Activated CD8-positive, alpha-beta memory T cell treated with anti-CD3 and anti-CD28 coated beads, Interleukin-2, amount 50 U/mL, for 48 hours (primary cell): ENCODE measurements at regions not wholly inside any gene's neighbourhood (a gene's known extent, or its start where the extent isn't known, plus 50 kb on each side); places are given as distances from the start of the nearest gene placed in this dataset.
"Not testable (repeated sequence)": the region's sequence is repeated elsewhere in the genome, so short reads cannot be mapped to it uniquely, and the experiment has no call there.

Source experiments
- DNase-seq: peaks from one replicate; pipeline ENCODE4 v3.0.0-alpha.2; 2020

- DNase-seq: no peak
These were observed 162.7 kb upstream of the SGCD start for GRCh38 chr5:156164306-156164705.

DNA sequence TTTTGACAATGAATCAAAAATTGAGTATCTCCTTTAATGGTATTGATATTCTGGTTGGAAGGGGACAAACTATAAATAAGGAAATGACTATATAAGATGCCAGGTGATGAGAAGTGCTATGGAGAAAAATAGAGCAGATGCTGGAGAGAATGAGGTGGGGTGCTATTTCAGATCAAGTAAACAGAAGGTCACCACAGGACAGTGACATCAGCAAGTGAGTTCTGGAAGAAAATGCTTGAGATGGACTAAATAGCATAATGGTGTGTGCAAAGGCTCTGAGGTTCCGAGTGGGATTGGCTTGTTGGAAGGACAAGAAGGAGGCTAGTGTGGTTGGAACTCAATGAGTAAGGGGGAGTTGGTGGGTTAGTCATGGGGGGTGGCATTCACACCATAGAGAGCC lies 157.5 kb upstream of the SGCD start:
- DNase-seq: no peak

GRCh38 chr5:156170351-156170961 lies 156.5 kb upstream of the SGCD start:
- DNase-seq: no peak

DNA sequence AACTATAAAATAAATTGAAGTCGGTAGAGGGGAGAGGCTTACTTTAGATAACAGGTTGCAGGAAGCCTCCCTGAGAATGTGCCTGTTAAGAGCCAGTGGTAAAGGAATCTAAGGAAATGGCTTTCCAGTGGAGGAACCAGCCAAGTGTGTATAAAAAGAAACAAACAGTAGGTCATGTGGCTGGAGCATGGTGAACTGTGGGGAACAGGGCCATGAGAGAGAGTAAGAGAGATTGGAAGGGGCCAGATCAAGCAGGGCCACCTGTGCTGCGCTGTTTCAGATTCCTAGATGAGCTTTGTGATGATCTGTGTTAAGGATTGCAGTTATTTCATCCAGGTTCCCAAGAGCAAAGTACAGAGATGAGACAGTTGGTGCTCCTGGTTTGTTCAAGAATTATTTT lies 152.7 kb upstream of the SGCD start:
- DNase-seq: no peak

GRCh38 chr5:156178117-156178516 lies 148.8 kb upstream of the SGCD start:
- no peak for DNase-seq

- no peak for DNase-seq
These were observed 145.3 kb upstream of the SGCD start for GRCh38 chr5:156181656-156182055.

DNA sequence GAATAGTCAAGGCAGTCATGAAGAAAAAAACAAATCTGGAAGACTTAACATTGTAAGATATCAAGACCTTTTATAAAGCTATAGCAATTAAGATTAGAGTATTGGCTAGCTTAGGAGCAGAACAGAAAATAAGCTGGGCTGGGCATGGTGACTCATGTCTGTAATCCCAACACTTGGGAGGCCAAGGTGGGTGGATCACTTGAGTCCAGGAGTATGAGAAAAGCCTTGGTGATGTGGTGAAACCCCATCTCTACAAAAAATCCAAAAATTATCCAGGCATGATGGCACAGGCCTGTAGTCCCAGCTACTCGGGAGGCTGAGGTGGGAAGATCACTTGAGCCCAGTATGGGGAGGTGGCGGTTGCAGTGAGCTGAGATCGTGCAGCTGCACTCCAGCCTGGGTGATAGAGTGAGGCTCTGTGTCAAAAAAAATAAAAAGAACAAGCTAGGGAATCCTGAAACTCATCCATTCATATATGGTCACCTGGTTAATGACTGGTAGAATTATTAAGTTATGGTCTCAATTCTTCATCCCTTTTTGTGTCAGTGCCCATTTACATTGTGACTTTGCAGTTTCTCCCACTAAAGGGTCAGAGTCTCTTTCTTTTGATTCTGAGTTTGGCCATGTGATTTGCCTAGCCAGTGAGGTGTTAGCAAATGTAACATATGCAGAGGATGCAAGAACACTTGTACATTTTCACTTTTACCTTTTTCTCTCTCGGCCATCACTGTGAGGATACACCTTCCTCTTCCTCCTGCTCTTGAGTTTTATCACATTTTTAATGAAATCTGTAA lies 144.6 kb upstream of the SGCD start:
- DNase-seq: no peak

GRCh38 chr5:156186760-156187159 lies 140.2 kb upstream of the SGCD start:
- DNase-seq: no peak

- no peak for DNase-seq
These were observed 138.9 kb upstream of the SGCD start for GRCh38 chr5:156188016-156188415.

GRCh38 chr5:156189628-156190027 lies 137.3 kb upstream of the SGCD start:
- DNase-seq: no peak

- DNase-seq: no peak
These were observed 135.4 kb upstream of the SGCD start for GRCh38 chr5:156191547-156191946.

DNA sequence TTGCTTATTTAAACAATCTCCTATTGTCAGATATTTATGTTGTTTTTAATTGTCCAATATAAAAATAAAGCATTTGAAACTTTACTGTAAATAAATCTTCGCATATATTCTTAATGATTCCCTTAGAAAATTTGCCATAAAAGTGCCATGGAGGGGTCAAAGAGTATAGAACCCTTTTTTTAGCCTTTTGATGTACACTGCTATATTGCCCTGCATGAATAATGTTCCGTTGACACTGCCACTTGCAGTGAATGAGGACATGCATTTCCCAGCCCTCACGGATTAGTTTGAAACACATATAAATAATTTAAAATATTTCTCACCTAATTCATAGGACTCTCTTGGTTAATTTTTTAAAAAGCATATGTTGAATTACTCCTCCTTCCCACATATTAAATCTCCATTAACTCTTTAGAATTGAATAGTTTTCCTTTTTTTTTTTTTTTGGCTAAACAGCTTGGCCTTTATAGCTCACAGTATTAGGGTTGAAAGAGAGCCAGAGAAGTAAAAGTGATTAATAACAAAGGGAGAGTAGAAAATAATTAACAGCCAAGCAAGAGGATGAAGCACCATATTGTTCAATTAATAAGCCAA lies 129.8 kb upstream of the SGCD start:
- no peak for DNase-seq

DNA sequence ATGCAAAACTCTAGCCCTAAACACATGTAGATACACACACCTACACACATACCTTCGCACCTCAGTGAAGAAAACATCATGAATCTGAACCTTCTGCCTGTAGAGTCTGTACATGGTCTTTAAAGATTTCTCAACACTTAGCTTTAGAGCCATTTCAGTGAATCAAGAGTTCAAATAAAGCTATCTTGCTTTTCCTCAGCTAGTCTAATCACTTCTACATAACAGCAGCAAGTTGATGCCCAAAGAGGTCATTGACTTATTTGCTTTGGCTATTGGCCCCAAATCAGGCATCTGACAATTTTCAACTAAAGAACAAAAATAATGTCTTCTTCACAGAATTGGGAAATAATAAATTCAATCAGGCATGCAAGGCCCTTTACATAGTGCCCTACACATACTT lies 127.9 kb upstream of the SGCD start:
- DNase-seq: no peak

- DNase-seq: no peak
These were observed 125.8 kb upstream of the SGCD start for GRCh38 chr5:156200938-156201787.

GRCh38 chr5:156201788-156202403 lies 125.1 kb upstream of the SGCD start:
- DNase-seq: no peak

GRCh38 chr5:156208271-156208670 lies 118.7 kb upstream of the SGCD start:
- DNase-seq: no peak

- no peak for DNase-seq
These were observed 108.4 kb upstream of the SGCD start for GRCh38 chr5:156218367-156219158.

GRCh38 chr5:156219483-156220005 lies 107.4 kb upstream of the SGCD start:
- no peak for DNase-seq

GRCh38 chr5:156221816-156222215 lies 105.1 kb upstream of the SGCD start:
- no peak for DNase-seq

GRCh38 chr5:156223547-156223946 lies 103.4 kb upstream of the SGCD start:
- DNase-seq: no peak

- DNase-seq: not testable (repeated sequence)
These were observed 100.5 kb upstream of the SGCD start for GRCh38 chr5:156226485-156226884.

GRCh38 chr5:156230887-156231286 lies 96.1 kb upstream of the SGCD start:
- no peak for DNase-seq
